Endothelial cell of umbilical vein (primary cell): ENCODE measurements at regions not wholly inside any gene's neighbourhood (a gene's known extent, or its start where the extent isn't known, plus 50 kb on each side); places are given as distances from the start of the nearest gene placed in this dataset.

Source experiments
- BruUV-seq: library from RNA; stranded (reverse); fragments of 400-500 nt; replicated peaks from 2 replicates; lab custom pipeline; 2021; lab: Mats Ljungman, UMichigan
- CTCF ChIA-PET: fragments of 300-600, 350-600 bp; sonication (Branson Sonifier 250); formaldehyde crosslinking; loops from one replicate; lab custom pipeline; 2021; ENCODE audit warnings: antibody characterized with exemption, inconsistent platforms; lab: Charles Lee
- POLR2A ChIA-PET: fragments of 300-600, 350-600 bp; sonication (Branson Sonifier 250); formaldehyde crosslinking; loops from one replicate; lab custom pipeline; 2021; ENCODE audit warnings: antibody characterized with exemption, inconsistent platforms; lab: Charles Lee
- DNase-seq: peaks from one replicate; pipeline ENCODE4 v3.0.0-alpha.2; 2011; ENCODE audit warnings: low read depth, low spot score
- FAIRE-seq: peaks from 2 replicates; lab custom pipeline; 2011; peaks lifted over from hg19 to GRCh38; lab: Jason Lieb, UNC
- H2AFZ ChIP-seq: 2 replicates; pipeline ENCODE4 v1.6.0; 2012; ENCODE audit warnings: low read depth, low read length, control low read depth, inconsistent platforms
- H3K27ac ChIP-seq: 2 replicates; pipeline ENCODE4 v1.5.1; 2011; ENCODE audit warnings: low read depth, mild to moderate bottlenecking, control low read depth, low read length, moderate library complexity; ENCODE audit not compliant: insufficient read depth
- H3K27me3 ChIP-seq, 2 experiments: 2 replicates each; pipeline versions ENCODE4 v1.6.0 to v1.6.1; 2011; ENCODE audit warnings: low read length in 2 of 2, mixed read lengths in 1 of 2; ENCODE audit not compliant: control insufficient read depth in 2 of 2, insufficient read depth in 2 of 2
- H3K36me3 ChIP-seq, 2 experiments: 2 replicates in 1 of 2; 3 replicates in 1 of 2; pipeline ENCODE4 v1.5.1; 2011; ENCODE audit warnings: low read length in 2 of 2, mild to moderate bottlenecking in 1 of 2, moderate library complexity in 1 of 2; ENCODE audit not compliant: control insufficient read depth in 2 of 2, insufficient read depth in 2 of 2; ENCODE audit errors: extremely low read depth in 1 of 2
- H3K4me1 ChIP-seq: 3 replicates; pipeline ENCODE4 v1.5.1; 2011; ENCODE audit warnings: mild to moderate bottlenecking, low read length; ENCODE audit not compliant: control insufficient read depth, insufficient read depth; ENCODE audit errors: extremely low read depth
- H3K4me2 ChIP-seq: 2 replicates; pipeline ENCODE4 v1.6.1; 2011; ENCODE audit warnings: low read length, control low read depth, mixed read lengths; ENCODE audit not compliant: insufficient read depth
- H3K4me3 ChIP-seq, 3 experiments: fragments of 200-600 bp in 1 of 3; sonication (generic), shearing (Covaris generic) in 1 of 3; replicated peaks in 1 of 3; 2 replicates each; pipeline ENCODE4 v1.5.1; 2011 to 2016; ENCODE audit warnings: control low read depth in 3 of 3, low read length in 3 of 3, mild to moderate bottlenecking in 2 of 3, inconsistent platforms in 1 of 3, low read depth in 1 of 3, moderate library complexity in 1 of 3; ENCODE audit not compliant: insufficient read depth in 1 of 3
- H3K79me2 ChIP-seq: 2 replicates; pipeline ENCODE4 v1.6.0; 2012; ENCODE audit warnings: low read length, inconsistent platforms; ENCODE audit not compliant: control insufficient read depth, insufficient read depth
- H3K9ac ChIP-seq: replicated peaks from 2 replicates; pipeline ENCODE3; 2011; ENCODE audit warnings: low read length, control low read depth; ENCODE audit not compliant: insufficient read depth; ENCODE audit errors: extremely low read depth
- H3K9me1 ChIP-seq: replicated peaks from 3 replicates; pipeline ENCODE4 v1.6.0; 2011; ENCODE audit warnings: mild to moderate bottlenecking, low read length; ENCODE audit not compliant: control insufficient read depth, insufficient read depth; ENCODE audit errors: extremely low read depth
- H3K9me3 ChIP-seq: replicated peaks from 2 replicates; pipeline ENCODE4 v1.5.1; 2012; ENCODE audit warnings: low read length, inconsistent platforms; ENCODE audit not compliant: control insufficient read depth, insufficient read depth
- H4K20me1 ChIP-seq: replicated peaks from 2 replicates; pipeline ENCODE3; 2011; ENCODE audit warnings: mild to moderate bottlenecking, low read length; ENCODE audit not compliant: control insufficient read depth, insufficient read depth; ENCODE audit errors: extremely low read depth
- CTCF ChIP-seq, 2 donors: IDR thresholded peaks; 1 replicate in 1 of 2; 2 replicates in 1 of 2; pipeline ENCODE4 v1.5.1; 2011; ENCODE audit warnings: low read length in 2 of 2, mild to moderate bottlenecking in 2 of 2, moderate library complexity in 2 of 2, control low read depth in 1 of 2, inconsistent platforms in 1 of 2, low read depth in 1 of 2; ENCODE audit not compliant: insufficient read depth in 1 of 2; ENCODE audit errors: extremely low read depth in 1 of 2
- EZH2 ChIP-seq: IDR thresholded peaks from 2 replicates; pipeline ENCODE4 v1.6.1; 2012; ENCODE audit warnings: borderline replicate concordance, low read depth, mild to moderate bottlenecking, moderate library complexity, low read length, inconsistent platforms; ENCODE audit not compliant: severe bottlenecking
- FOS ChIP-seq: IDR thresholded peaks from 2 replicates; pipeline ENCODE4 v1.6.1; 2011; ENCODE audit warnings: mild to moderate bottlenecking, low read length, moderate library complexity, borderline replicate concordance; ENCODE audit not compliant: insufficient read depth
- GATA2 ChIP-seq: IDR thresholded peaks from 2 replicates; pipeline ENCODE4 v1.7.0; 2011; ENCODE audit warnings: low read depth, mild to moderate bottlenecking, moderate library complexity, mixed read lengths, low read length; ENCODE audit not compliant: insufficient read length, insufficient read depth
- JUN ChIP-seq: IDR thresholded peaks from 2 replicates; pipeline ENCODE4 v1.6.1; 2011; ENCODE audit warnings: borderline replicate concordance, low read depth; ENCODE audit not compliant: insufficient read length, insufficient read depth
- MAX ChIP-seq: IDR thresholded peaks from 2 replicates; pipeline ENCODE4 v1.6.1; 2011; ENCODE audit not compliant: insufficient read depth, insufficient read length
- MYC ChIP-seq: IDR thresholded peaks from one replicate; pipeline ENCODE4 v1.6.1; 2011; ENCODE audit warnings: mild to moderate bottlenecking, low read depth, low read length
- POLR2A ChIP-seq: IDR thresholded peaks from 2 replicates; pipeline ENCODE4 v1.6.1; 2012; ENCODE audit warnings: low read depth, mild to moderate bottlenecking, control low read depth, low read length
- POLR2AphosphoS5 ChIP-seq: IDR thresholded peaks from 2 replicates; pipeline ENCODE4 v1.6.1; 2012; ENCODE audit warnings: low read depth, mild to moderate bottlenecking, control low read depth, low read length, moderate library complexity; ENCODE audit not compliant: insufficient read depth
- dilution Hi-C: fragments of 300-500 bp; cut with MboI; formaldehyde crosslinking; loops from one replicate; pipeline ENCODE4 v1.15.0; 2019; ENCODE audit warnings: low sequenced_read_pairs; ENCODE audit not compliant: extremely low pct_ligation_motif_present
- intact Hi-C: fragments of 100-400 bp; cut with micrococcal nuclease; formaldehyde crosslinking; loops from one replicate; pipeline ENCODE4 v1.10.0; 2022

DNA sequence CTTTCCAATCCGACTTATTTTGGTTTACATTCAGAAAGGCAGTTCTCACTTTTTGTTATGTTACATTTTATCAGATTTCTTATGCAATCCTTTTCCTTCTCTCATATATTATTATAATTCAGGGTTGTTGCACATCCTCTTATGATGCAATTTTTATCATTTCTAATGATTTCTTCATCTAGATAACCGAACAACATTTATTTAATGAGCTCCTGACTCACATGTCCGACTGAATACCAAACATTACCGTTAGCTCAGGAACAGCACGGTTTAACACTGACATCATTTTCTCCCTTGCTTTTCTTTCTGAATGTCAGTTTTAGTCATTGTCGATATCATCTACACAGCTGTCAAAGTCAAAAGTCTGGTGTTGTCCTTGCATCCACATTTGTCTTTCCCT, 199.2 kb downstream of the BCHE start:
- H3K36me3 ChIP-seq: no peaks in the 10 kb centered on the region
- H2AFZ ChIP-seq: no peak overlapping the region
- H3K79me2 ChIP-seq: no peaks in the 10 kb centered on the region
- BruUV-seq: no TSS peak
- dilution Hi-C loops (no loop called here), intact Hi-C loops (no loop called here)
- no peak overlapping the region for H3K9ac ChIP-seq
- peaks cover 16% of the 10 kb centered on the region for H3K4me1 ChIP-seq
- no peak overlapping the region for H3K4me3 ChIP-seq
- CTCF ChIA-PET: no interaction called here
- H3K9me3 ChIP-seq: no peaks in the 10 kb centered on the region
- H3K27me3 ChIP-seq: peaks cover 0 to 9% of the 10 kb centered on the region in 2 experiments
- no peak overlapping the region for H3K27ac ChIP-seq
- DNase-seq: no peak
- no peaks in the 10 kb centered on the region for H4K20me1 ChIP-seq
- POLR2A ChIA-PET: no interaction called here
- TF ChIP-seq GATA2: no peak
- TF ChIP-seq POLR2AphosphoS5: no peak
- TF ChIP-seq JUN: no peak
- TF ChIP-seq MYC: no peak
- no peak for TF ChIP-seq POLR2A
- TF ChIP-seq CTCF (IDR thresholded peaks at IDR 0.05; ENCODE audit: extremely low read depth in 1 of 2, insufficient read depth in 1 of 2, low read depth in 1 of 2, low read length in 2 of 2): no peak
- TF ChIP-seq FOS: no peak
- TF ChIP-seq EZH2: no peak
- no peak for TF ChIP-seq MAX
- H3K9me1 ChIP-seq: no peaks in the 10 kb centered on the region
- FAIRE-seq: no peak
- no peak overlapping the region for H3K4me2 ChIP-seq
